ENCODE measurements at regions not wholly inside any gene's neighbourhood (a gene's known extent, or its start where the extent isn't known, plus 50 kb on each side); places are given as distances from the start of the nearest gene placed in this dataset.

GRCh38 chr2:204197336-204198005 is 260.9 kb downstream of the ICOS start:
- Histone ChIP-seq H3K4me3 (no peak overlapping the region), H3K9me3 (no peaks in the 10 kb centered on the region), H3K27me3 (no peaks in the 10 kb centered on the region), H3K27ac (no peak overlapping the region), H3K4me1 (no peaks in the 10 kb centered on the region), H3K36me3 (no peaks in the 10 kb centered on the region)
- no peak for TF ChIP-seq CTCF (IDR thresholded peaks at IDR 0.05)
- TF ChIP-seq POLR2A (IDR thresholded peaks at IDR 0.05): no peak
- DNase-seq: no peak
- intact Hi-C loops (cut with DNase I; ENCODE audit: low total_unique reads): no loop called here

- TF ChIP-seq CTCF (IDR thresholded peaks at IDR 0.05) (no peak), POLR2A (IDR thresholded peaks at IDR 0.05) (no peak)
- H3K9me3 ChIP-seq: no peaks in the 10 kb centered on the region
- intact Hi-C loops (cut with DNase I; ENCODE audit: low total_unique reads): no loop called here
- no peaks in the 10 kb centered on the region for H3K36me3 ChIP-seq
- H3K4me3 ChIP-seq: no peak overlapping the region
- DNase-seq: no peak
- no peak overlapping the region for H3K27ac ChIP-seq
- H3K27me3 ChIP-seq: no peaks in the 10 kb centered on the region
- H3K4me1 ChIP-seq: no peaks in the 10 kb centered on the region
Observed at GRCh38 chr2:204199357-204199756, 262.8 kb downstream of the ICOS start.

GRCh38 chr2:204201507-204201906 is 264.9 kb downstream of the ICOS start:
- intact Hi-C loops (cut with DNase I; ENCODE audit: low total_unique reads): no loop called here
- TF ChIP-seq POLR2A (IDR thresholded peaks at IDR 0.05): no peak
- TF ChIP-seq CTCF (IDR thresholded peaks at IDR 0.05): no peak
- no peaks in the 10 kb centered on the region for H3K4me1 ChIP-seq
- H3K27me3 ChIP-seq: no peaks in the 10 kb centered on the region
- H3K36me3 ChIP-seq: no peaks in the 10 kb centered on the region
- H3K27ac ChIP-seq: no peak overlapping the region
- DNase-seq: no peak
- no peaks in the 10 kb centered on the region for H3K9me3 ChIP-seq
- no peak overlapping the region for H3K4me3 ChIP-seq

- H3K9me3 ChIP-seq: no peaks in the 10 kb centered on the region
- DNase-seq: no peak
- H3K36me3 ChIP-seq: no peaks in the 10 kb centered on the region
- intact Hi-C loops (cut with DNase I; ENCODE audit: low total_unique reads): no loop called here
- TF ChIP-seq POLR2A (IDR thresholded peaks at IDR 0.05) (no peak), CTCF (IDR thresholded peaks at IDR 0.05) (no peak)
- no peak overlapping the region for H3K4me3 ChIP-seq
- H3K27ac ChIP-seq: no peak overlapping the region
- no peaks in the 10 kb centered on the region for H3K27me3 ChIP-seq
- H3K4me1 ChIP-seq: no peaks in the 10 kb centered on the region
Observed at GRCh38 chr2:204202253-204202652, 265.7 kb downstream of the ICOS start.

- DNase-seq: no peak
- H3K36me3 ChIP-seq: no peaks in the 10 kb centered on the region
- no peak overlapping the region for H3K4me3 ChIP-seq
- H3K27ac ChIP-seq: no peak overlapping the region
- H3K9me3 ChIP-seq: no peaks in the 10 kb centered on the region
- intact Hi-C loops (cut with DNase I; ENCODE audit: low total_unique reads): no loop called here
- H3K27me3 ChIP-seq: no peaks in the 10 kb centered on the region
- H3K4me1 ChIP-seq: no peaks in the 10 kb centered on the region
- TF ChIP-seq CTCF (IDR thresholded peaks at IDR 0.05) (no peak), POLR2A (IDR thresholded peaks at IDR 0.05) (no peak)
Observed at GRCh38 chr2:204203704-204204103, 267.1 kb downstream of the ICOS start.

Measured in uterus (tissue), 3 donors.